Mesenteric fat pad (tissue), 1 donor: ENCODE measurements at regions not wholly inside any gene's neighbourhood (a gene's known extent, or its start where the extent isn't known, plus 50 kb on each side); places are given as distances from the start of the nearest gene placed in this dataset.
"Not testable (repeated sequence)": the region's sequence is repeated elsewhere in the genome, so short reads cannot be mapped to it uniquely, and the experiment has no call there.

ENCODE experiments used
- DNase-seq: peaks from one replicate; pipeline ENCODE4 v3.0.0-alpha.2; 2020; ENCODE audit warnings: low spot score
- donor health status: DM: yes; HTN: yes; CAD: no.

GRCh38 chr2:72078773-72079172 is 68.9 kb downstream of the CYP26B1 start:
- no peak for DNase-seq

GRCh38 chr2:72077702-72078169 is 69.9 kb downstream of the CYP26B1 start:
- DNase-seq: no peak

GRCh38 chr2:72073373-72073772 is 74.3 kb downstream of the CYP26B1 start:
- not testable (repeated sequence) for DNase-seq

- DNase-seq: not testable (repeated sequence)
Measured at GRCh38 chr2:72064197-72064596, 83.5 kb downstream of the CYP26B1 start.

GRCh38 chr2:72062336-72062735 is 85.3 kb downstream of the CYP26B1 start:
- no peak for DNase-seq

- no peak for DNase-seq
Measured at GRCh38 chr2:72057308-72057707, 90.4 kb downstream of the CYP26B1 start.

GRCh38 chr2:72051971-72052505 is 95.6 kb downstream of the CYP26B1 start:
- DNase-seq: no peak

GRCh38 chr2:72051204-72051603 is 96.5 kb downstream of the CYP26B1 start:
- no peak for DNase-seq

- no peak for DNase-seq
Measured at GRCh38 chr2:72050734-72051133, 96.9 kb downstream of the CYP26B1 start.

- no peak for DNase-seq
Measured at GRCh38 chr2:72048881-72049477, 98.7 kb downstream of the CYP26B1 start.

- DNase-seq: no peak
Measured at GRCh38 chr2:72043985-72044384, 103.7 kb downstream of the CYP26B1 start.

GRCh38 chr2:72041638-72042111 is 106.0 kb downstream of the CYP26B1 start:
- DNase-seq: no peak

- no peak for DNase-seq
Measured at GRCh38 chr2:72040629-72041571, 106.8 kb downstream of the CYP26B1 start.

GRCh38 chr2:72038524-72038923 is 109.1 kb downstream of the CYP26B1 start:
- DNase-seq: no peak

- DNase-seq: peak; percentile 78
Measured at GRCh38 chr2:72037261-72037666, 110.4 kb downstream of the CYP26B1 start.

- peak; percentile 69 for DNase-seq
Measured at GRCh38 chr2:72036595-72036994, 111.1 kb downstream of the CYP26B1 start.

- DNase-seq: peak; percentile 62
Measured at GRCh38 chr2:72036173-72036545, 111.5 kb downstream of the CYP26B1 start.

- peak; percentile 88 for DNase-seq
Measured at GRCh38 chr2:72035518-72036172, 112.0 kb downstream of the CYP26B1 start.

- DNase-seq: peak; percentile 81
Measured at GRCh38 chr2:72034353-72035095, 113.1 kb downstream of the CYP26B1 start.

- peak; percentile 81 for DNase-seq
Measured at GRCh38 chr2:72033636-72034035, 114.0 kb downstream of the CYP26B1 start.
